ENCODE measurements at regions not wholly inside any gene's neighbourhood (a gene's known extent, or its start where the extent isn't known, plus 50 kb on each side); places are given as distances from the start of the nearest gene placed in this dataset.

DNA sequence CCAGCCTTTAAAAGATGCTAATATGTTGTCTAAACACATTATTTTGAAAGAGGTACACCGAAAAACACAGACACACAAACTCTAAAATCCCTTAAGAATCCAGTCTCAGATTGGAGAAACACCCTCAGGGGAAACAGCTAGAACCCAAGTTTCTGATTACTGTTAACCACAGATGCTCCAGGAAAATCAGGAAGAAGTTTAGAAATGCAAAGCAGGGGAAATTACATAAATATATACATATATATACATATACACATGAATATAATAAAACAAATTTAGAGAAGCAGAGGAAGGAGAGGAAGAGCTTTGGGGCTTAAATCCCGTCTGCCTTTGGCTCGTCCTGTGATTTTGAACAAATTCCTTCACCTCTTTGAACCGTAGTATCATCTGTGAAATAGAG, 73.2 kb upstream of the KLF4 start:
- TF ChIP-seq, protein P1, sequence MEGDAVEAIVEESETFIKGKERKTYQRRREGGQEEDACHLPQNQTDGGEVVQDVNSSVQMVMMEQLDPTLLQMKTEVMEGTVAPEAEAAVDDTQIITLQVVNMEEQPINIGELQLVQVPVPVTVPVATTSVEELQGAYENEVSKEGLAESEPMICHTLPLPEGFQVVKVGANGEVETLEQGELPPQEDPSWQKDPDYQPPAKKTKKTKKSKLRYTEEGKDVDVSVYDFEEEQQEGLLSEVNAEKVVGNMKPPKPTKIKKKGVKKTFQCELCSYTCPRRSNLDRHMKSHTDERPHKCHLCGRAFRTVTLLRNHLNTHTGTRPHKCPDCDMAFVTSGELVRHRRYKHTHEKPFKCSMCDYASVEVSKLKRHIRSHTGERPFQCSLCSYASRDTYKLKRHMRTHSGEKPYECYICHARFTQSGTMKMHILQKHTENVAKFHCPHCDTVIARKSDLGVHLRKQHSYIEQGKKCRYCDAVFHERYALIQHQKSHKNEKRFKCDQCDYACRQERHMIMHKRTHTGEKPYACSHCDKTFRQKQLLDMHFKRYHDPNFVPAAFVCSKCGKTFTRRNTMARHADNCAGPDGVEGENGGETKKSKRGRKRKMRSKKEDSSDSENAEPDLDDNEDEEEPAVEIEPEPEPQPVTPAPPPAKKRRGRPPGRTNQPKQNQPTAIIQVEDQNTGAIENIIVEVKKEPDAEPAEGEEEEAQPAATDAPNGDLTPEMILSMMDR (IDR thresholded peaks at IDR 0.05), result no peak
- TF ChIP-seq ZFX (IDR thresholded peaks at IDR 0.05; ENCODE audit: borderline replicate concordance), result no peak
- H3K27ac ChIP-seq, result no peak overlapping the region

DNA sequence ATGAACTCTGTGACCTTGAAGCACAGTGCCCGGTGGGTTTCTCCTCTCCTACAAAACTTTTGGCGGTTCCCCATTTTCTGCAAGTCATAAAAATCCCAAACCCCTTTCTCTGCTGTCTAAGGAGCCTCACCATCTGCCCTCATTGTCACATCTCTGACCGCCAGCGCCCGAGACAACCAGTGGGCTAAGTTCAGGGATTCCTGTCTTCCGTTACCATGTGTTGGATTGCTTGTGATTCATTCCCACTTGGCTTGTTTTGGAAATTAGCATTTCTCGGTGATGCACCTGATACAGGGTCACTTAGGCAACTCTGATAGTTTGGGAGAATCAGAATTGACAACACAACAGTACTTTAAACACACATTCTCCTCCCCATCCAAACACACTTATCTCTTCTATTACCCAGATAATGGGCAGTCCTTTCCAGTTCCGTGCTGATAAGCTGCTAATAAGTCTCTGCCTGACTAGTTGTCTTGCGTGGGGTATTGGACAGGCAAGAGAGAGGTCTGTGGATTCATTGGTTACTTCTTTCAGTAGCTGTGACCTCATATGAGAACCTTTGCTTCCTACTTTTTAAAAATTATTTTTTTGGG, 70.0 kb upstream of the KLF4 start:
- no peak overlapping the region for H3K27ac ChIP-seq
- TF ChIP-seq ZFX (IDR thresholded peaks at IDR 0.05; ENCODE audit: borderline replicate concordance), result no peak
- TF ChIP-seq, protein P1 (IDR thresholded peaks at IDR 0.05), result no peak

DNA sequence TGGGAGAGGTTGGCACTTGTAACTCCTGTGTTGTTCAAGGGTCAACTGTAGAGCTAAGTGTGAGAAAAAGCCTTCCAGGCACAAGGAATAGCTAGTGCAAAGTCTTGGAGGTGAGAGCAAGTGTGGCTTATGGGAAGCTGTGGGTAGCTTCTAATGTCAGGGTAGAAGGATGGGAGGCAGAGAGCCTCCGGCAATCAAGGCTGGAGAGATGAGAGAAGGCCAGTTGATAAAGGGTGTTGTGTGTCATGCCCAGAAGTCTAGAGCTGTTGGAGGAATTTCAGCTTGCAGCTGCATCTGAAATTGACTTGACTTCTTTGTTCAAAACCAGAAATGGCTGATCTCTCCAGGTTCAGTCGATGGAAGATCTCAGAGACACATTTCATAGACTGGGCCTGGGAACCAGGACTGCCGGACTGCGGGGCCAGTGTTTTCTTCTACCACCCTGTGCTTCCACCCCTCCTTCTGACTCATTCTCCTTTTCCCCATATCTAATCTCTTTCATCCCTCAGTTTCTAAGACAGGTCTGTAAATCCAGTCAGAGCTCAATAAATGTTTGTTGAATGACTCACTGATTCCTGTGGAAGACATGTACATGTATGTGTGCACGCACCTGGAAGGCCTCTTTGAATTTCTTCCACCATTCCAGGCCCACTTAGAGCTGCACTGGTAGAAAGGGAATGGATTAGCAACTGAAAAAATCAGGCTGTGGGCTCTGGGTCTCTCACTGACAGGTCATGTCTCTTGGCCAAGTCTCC, 67.8 kb upstream of the KLF4 start:
- H3K27ac ChIP-seq, result no peak overlapping the region
- TF ChIP-seq, protein P1 (IDR thresholded peaks at IDR 0.05), result no peak
- no peak for TF ChIP-seq ZFX (IDR thresholded peaks at IDR 0.05; ENCODE audit: borderline replicate concordance)

DNA sequence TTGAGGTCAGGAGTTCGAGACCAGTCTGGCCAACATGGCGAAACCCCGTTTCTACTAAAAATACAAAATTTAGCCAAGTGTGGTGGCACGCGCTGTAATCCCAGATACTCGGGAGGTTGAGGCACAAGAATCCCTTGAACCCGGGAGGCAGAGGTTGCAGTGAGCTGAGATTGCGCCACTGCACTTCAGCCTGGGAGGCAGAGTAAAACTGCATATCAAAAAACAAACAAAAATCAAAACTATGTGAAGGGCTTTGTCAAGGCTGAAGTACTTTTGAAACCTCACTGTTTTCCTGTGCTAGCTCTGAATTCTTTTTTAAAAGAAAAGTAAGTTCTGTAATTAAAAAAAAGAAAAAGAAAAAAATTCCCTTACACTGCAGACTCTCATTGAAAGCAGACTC, 65.1 kb upstream of the KLF4 start:
- TF ChIP-seq, protein P1 (IDR thresholded peaks at IDR 0.05), result no peak
- TF ChIP-seq ZFX (IDR thresholded peaks at IDR 0.05; ENCODE audit: borderline replicate concordance), result no peak

DNA sequence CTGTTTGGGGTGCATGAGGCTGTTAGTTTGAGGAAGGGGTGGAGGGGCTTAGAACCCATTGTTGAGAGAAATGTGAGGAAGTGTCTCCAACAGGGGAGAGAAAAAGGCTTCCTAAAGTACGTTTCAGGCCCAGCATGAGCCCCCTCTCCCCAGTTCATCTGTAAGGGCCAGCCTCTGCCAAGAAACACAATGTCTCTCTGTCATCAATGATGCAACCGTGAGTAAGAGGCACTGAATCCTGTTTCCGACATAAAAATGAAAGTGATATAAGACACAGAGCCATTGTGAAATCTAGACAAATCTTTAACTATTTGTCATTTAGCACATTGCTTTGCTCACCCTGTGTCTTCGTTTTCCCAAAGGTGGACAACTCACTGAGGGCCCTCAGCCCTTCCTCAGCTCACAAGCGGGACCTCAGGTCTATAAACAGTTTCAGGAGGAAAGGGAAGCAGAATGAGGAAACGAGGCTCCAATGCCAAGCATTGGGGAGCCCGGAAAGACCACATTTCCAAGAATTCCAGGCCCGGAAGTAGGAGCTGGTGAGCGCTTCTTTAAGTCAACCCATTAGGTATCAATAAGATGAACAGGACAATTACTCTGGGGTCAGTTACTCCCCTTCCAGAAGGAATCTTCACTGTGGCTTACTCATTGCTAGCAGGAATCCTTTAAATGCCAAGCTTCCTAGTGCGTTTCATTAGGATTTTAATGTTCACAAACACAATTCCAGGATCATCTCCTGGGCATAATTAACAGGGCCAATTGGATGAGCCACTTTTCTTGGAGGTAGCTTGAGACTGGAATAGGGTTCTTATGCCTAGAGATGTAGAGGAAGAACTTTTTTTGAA, 59.0 kb upstream of the KLF4 start:
- H3K27ac ChIP-seq, result peak overlapping the region; percentile 73
- no peak for TF ChIP-seq ZFX (IDR thresholded peaks at IDR 0.05; ENCODE audit: borderline replicate concordance)
- TF ChIP-seq, protein P1 (IDR thresholded peaks at IDR 0.05), result no peak

More for the DNA sequence above, 65.1 kb upstream of the KLF4 start:
- H3K27ac ChIP-seq, result no peak overlapping the region

DNA sequence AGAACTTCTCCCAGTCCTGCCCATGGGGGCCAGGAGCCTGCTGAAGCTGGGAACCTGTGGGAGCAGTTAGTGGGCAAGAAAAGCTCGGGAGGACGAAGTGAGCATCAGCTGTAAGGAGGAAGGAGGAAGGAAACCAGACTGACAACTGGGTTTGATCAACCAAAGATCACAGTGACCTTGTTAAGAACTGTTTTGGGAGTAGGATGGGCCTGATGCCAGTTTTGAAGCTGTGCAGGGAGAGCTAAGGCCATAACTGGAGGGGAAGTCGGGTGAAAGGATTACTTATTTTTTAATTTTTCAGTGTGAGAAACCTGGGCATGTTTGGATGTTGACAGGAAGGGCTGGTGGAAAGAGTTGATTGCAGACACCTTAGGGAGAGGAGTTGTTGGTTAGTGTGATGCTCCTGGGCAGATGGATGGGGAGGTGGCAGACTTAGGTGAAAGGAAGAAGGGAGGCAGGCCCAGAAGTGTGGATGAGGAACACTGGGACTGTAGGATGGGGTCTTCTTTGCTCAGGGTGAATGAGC, 58.3 kb upstream of the KLF4 start:
- TF ChIP-seq ZFX (IDR thresholded peaks at IDR 0.05; ENCODE audit: borderline replicate concordance), result no peak
- TF ChIP-seq, protein P1 (IDR thresholded peaks at IDR 0.05), result no peak
- H3K27ac ChIP-seq, result peak overlapping the region; percentile 73

All from 22Rv1 (cell line).